ENCODE measurements at regions not wholly inside any gene's neighbourhood (a gene's known extent, or its start where the extent isn't known, plus 50 kb on each side); places are given as distances from the start of the nearest gene placed in this dataset.
"Not testable (repeated sequence)": the region's sequence is repeated elsewhere in the genome, so short reads cannot be mapped to it uniquely, and the experiment has no call there.

DNA sequence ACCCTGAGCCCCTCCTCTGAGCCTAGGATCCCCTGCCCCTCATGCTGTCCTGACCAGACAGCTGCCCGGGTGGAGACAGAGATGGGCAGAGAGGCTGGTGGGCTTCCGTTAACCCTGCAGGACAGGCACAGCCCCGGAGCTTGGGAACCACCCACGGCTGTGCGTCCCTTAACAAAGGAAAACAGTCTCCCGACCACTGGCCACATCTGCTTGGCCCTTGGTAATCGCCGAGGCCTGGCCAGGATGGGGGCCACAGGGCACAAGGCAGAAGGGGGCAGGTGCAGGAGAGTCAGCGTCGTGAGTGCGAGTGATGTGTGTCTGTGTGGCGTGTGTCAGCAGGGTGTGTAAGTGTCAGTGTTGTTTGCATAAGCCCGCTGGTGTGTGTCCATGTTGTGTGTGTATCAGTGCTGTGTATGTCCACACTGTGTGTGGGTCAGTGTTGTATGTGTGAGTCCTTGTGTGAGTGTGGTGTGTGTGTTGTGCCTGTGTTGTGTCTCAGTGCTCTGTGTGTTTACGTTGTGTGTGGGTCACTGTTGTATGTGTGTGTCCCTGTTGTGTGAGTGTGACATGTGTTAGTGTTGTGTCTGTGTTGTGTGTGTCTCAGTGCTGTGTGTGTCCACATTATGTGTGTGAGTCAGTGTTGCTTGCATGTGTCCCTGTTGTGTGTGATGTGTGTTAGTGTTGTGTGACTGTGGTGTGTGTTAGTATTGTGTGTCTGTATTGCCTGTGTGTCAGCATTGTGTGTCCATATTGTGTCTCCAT is 369.5 kb downstream of the BRD1 start:
- no peak overlapping the region for H3K27ac Mint-ChIP-seq
- H3K9me3 ChIP-seq (ENCODE audit: control insufficient read depth in 2 of 2, low read length in 2 of 2) = no peaks in the 10 kb centered on the region

DNA sequence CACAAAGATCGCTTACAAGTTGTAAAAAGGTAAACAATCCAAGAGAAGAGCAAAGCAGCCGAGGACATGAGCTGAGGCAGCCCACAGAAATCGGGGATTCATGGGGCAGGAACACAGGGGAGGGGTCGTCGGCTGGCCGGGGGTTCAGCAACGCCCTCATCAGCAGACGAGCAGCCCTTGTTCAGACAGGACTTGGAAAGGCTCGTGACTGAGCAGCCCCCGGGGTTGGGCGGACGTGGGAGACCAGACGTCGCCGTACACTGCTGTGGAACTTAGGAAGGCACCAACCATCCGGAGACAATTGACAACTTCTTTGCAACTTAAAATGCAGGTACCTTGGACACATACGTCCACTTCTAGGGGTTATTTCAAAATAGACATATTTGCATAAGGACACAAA is 370.5 kb downstream of the BRD1 start:
- no peaks in the 10 kb centered on the region for H3K27me3 ChIP-seq (ENCODE audit: control insufficient read depth, insufficient read depth, low read length)
- no peak overlapping the region for H3K27ac Mint-ChIP-seq
- no peak for DNase-seq
- no peak overlapping the region for H3K4me3 Mint-ChIP-seq
- no peaks in the 10 kb centered on the region for H3K36me3 Mint-ChIP-seq
- H3K9me3 ChIP-seq (ENCODE audit: control insufficient read depth in 2 of 2, low read length in 2 of 2) = no peaks in the 10 kb centered on the region
- H3K27me3 Mint-ChIP-seq = no peaks in the 10 kb centered on the region
- H3K4me1 Mint-ChIP-seq = peaks cover 0 to 3% (median 0%) of the 10 kb centered on the region in 4 donors
- H3K36me3 ChIP-seq (ENCODE audit: control insufficient read depth, insufficient read depth, low read length) = no peaks in the 10 kb centered on the region
- no peak for ATAC-seq (ENCODE audit: low read depth in 2 of 2)
- H3K4me3 ChIP-seq (ENCODE audit: low read depth, low read length) = no peak overlapping the region
- H3K27ac ChIP-seq (ENCODE audit: insufficient read depth, low read length, poor library complexity, severe bottlenecking) = no peak overlapping the region
- no peaks in the 10 kb centered on the region for H3K4me1 ChIP-seq (ENCODE audit: control insufficient read depth, insufficient read depth, low read length, poor library complexity, severe bottlenecking)
- no peaks in the 10 kb centered on the region for H3K9me3 Mint-ChIP-seq

More for the DNA sequence above, 369.5 kb downstream of the BRD1 start:
- no peak overlapping the region for H3K4me3 Mint-ChIP-seq
- no peaks in the 10 kb centered on the region for H3K9me3 Mint-ChIP-seq
- ATAC-seq (ENCODE audit: low read depth in 2 of 2) (no peak), DNase-seq (no peak)
- Histone ChIP-seq H3K4me3 (ENCODE audit: low read depth, low read length) (no peak overlapping the region), H3K27me3 (ENCODE audit: control insufficient read depth, insufficient read depth, low read length) (no peaks in the 10 kb centered on the region), H3K4me1 (ENCODE audit: control insufficient read depth, insufficient read depth, low read length, poor library complexity, severe bottlenecking) (no peaks in the 10 kb centered on the region), H3K27ac (ENCODE audit: insufficient read depth, low read length, poor library complexity, severe bottlenecking) (no peak overlapping the region), H3K36me3 (ENCODE audit: control insufficient read depth, insufficient read depth, low read length) (no peaks in the 10 kb centered on the region)
- H3K27me3 Mint-ChIP-seq = no peaks in the 10 kb centered on the region
- no peaks in the 10 kb centered on the region for H3K36me3 Mint-ChIP-seq
- H3K4me1 Mint-ChIP-seq = peaks cover 0 to 3% (median 0%) of the 10 kb centered on the region in 4 donors

DNA sequence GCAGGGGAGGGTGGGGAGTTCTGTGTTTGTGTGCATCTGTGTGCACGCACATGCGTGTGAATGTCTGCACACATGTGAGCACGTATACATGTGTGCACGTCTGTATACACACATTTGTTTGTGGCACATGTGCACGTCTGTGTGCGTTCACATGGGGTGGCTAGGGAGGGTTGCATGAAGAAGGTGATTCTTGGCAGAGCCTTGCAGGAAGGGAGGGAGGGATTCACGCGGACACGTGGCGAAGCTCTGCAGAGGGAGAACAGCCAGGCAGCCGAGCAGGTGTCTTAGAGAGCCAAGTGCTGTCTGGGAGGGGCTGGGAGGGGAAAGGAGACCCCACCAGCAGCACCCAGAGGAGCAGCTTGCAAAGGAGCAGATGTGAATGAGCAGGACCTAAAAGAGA is 372.1 kb downstream of the BRD1 start:
- H3K27ac Mint-ChIP-seq = no peak overlapping the region
- no peaks in the 10 kb centered on the region for H3K36me3 ChIP-seq (ENCODE audit: control insufficient read depth, insufficient read depth, low read length)
- ATAC-seq (ENCODE audit: low read depth in 2 of 2) = no peak

DNA sequence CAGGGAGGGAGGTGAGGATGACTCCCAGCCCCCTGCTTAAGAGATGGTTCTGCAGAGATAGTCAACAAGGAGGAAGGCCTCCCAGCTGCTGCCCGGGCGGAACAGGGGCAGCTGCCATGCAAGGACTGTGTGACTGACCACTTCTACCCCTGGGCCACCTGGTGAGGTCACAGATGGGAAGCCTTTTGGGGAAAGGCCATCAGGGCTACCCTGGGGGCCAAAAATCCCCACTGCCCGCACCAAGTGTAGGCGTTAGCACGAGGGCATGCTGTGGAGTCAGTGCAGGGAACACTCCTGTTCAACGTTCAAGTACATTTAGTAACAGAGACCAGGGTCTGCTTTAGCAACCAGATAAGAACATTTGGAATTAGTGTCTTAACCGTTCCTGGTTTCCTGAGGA is 372.9 kb downstream of the BRD1 start:
- no peaks in the 10 kb centered on the region for H3K9me3 ChIP-seq (ENCODE audit: control insufficient read depth in 2 of 2, low read length in 2 of 2)
- Mint-ChIP-seq H3K36me3 (no peaks in the 10 kb centered on the region), H3K4me1 (peaks cover 0 to 5% (median 0%) of the 10 kb centered on the region in 4 donors), H3K27ac (no peak overlapping the region), H3K4me3 (no peak overlapping the region), H3K27me3 (no peaks in the 10 kb centered on the region), H3K9me3 (no peaks in the 10 kb centered on the region)
- no peak overlapping the region for H3K4me3 ChIP-seq (ENCODE audit: low read depth, low read length)
- no peaks in the 10 kb centered on the region for H3K36me3 ChIP-seq (ENCODE audit: control insufficient read depth, insufficient read depth, low read length)
- no peak for DNase-seq
- H3K27ac ChIP-seq (ENCODE audit: insufficient read depth, low read length, poor library complexity, severe bottlenecking) = no peak overlapping the region
- H3K4me1 ChIP-seq (ENCODE audit: control insufficient read depth, insufficient read depth, low read length, poor library complexity, severe bottlenecking) = no peaks in the 10 kb centered on the region
- ATAC-seq (ENCODE audit: low read depth in 2 of 2) = no peak
- no peaks in the 10 kb centered on the region for H3K27me3 ChIP-seq (ENCODE audit: control insufficient read depth, insufficient read depth, low read length)

More for the DNA sequence above, 372.1 kb downstream of the BRD1 start:
- Mint-ChIP-seq H3K27me3 (no peaks in the 10 kb centered on the region), H3K4me3 (no peak overlapping the region), H3K4me1 (peaks cover 0 to 4% (median 0%) of the 10 kb centered on the region in 4 donors), H3K9me3 (no peaks in the 10 kb centered on the region), H3K36me3 (no peaks in the 10 kb centered on the region)
- Histone ChIP-seq H3K4me1 (ENCODE audit: control insufficient read depth, insufficient read depth, low read length, poor library complexity, severe bottlenecking) (no peaks in the 10 kb centered on the region), H3K27ac (ENCODE audit: insufficient read depth, low read length, poor library complexity, severe bottlenecking) (no peak overlapping the region), H3K27me3 (ENCODE audit: control insufficient read depth, insufficient read depth, low read length) (no peaks in the 10 kb centered on the region), H3K4me3 (ENCODE audit: low read depth, low read length) (no peak overlapping the region), H3K9me3 (ENCODE audit: control insufficient read depth in 2 of 2, low read length in 2 of 2) (no peaks in the 10 kb centered on the region)
- DNase-seq = no peak

DNA sequence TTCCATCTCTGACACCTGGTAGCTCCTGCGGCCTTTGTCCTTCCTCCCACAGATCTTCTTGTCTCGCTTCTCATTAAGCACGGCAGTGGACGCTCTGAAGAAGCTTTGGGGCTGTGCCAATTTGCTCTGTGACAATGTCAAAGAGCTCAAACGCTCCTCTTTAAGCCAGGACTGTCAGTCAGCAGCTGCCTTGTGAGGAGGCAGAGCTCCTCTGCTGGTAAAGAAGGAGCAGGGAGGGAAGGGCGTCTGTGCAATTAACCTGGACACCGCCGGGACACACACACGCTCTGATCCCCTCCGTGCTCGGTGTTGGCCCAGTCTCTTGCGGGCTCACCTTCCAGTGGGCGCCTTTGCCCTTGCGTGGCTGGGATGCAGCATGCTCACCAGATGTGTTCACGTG is 373.9 kb downstream of the BRD1 start:
- H3K4me1 Mint-ChIP-seq = peaks cover 0 to 8% (median 0%) of the 10 kb centered on the region in 4 donors
- H3K4me3 Mint-ChIP-seq = no peak overlapping the region
- no peaks in the 10 kb centered on the region for H3K27me3 ChIP-seq (ENCODE audit: control insufficient read depth, insufficient read depth, low read length)
- no peaks in the 10 kb centered on the region for H3K27me3 Mint-ChIP-seq
- H3K4me3 ChIP-seq (ENCODE audit: low read depth, low read length) = no peak overlapping the region
- H3K4me1 ChIP-seq (ENCODE audit: control insufficient read depth, insufficient read depth, low read length, poor library complexity, severe bottlenecking) = no peaks in the 10 kb centered on the region
- H3K9me3 ChIP-seq (ENCODE audit: control insufficient read depth in 2 of 2, low read length in 2 of 2) = no peaks in the 10 kb centered on the region
- no peaks in the 10 kb centered on the region for H3K36me3 ChIP-seq (ENCODE audit: control insufficient read depth, insufficient read depth, low read length)
- no peak overlapping the region for H3K27ac ChIP-seq (ENCODE audit: insufficient read depth, low read length, poor library complexity, severe bottlenecking)
- no peaks in the 10 kb centered on the region for H3K36me3 Mint-ChIP-seq
- ATAC-seq (ENCODE audit: low read depth in 2 of 2) (no peak), DNase-seq (no peak)
- H3K27ac Mint-ChIP-seq = no peak overlapping the region
- peaks cover 0 to 2% (median 0%) of the 10 kb centered on the region in 7 donors for H3K9me3 Mint-ChIP-seq

DNA sequence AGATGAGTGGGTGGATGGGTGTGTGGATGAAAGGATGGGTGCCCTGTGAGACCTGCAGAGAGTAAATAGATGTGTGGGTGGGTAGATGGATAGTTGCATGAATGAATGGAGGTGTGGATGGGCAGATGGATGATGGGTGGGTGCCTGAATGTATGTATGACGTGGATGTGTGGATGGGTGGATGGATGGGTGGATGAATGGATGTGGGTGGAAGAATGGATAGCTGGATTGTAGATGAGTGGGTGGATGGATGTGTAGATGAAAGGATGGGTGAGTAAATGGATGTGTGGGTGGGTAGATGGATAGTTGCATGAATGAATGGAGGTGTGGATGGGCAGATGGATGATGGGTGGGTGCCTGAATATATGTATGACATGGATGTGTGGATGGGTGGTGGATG is 374.7 kb downstream of the BRD1 start:
- not testable (repeated sequence) for DNase-seq; H3K36me3 ChIP-seq (ENCODE audit: control insufficient read depth, insufficient read depth, low read length); H3K27me3 Mint-ChIP-seq; H3K27me3 ChIP-seq (ENCODE audit: control insufficient read depth, insufficient read depth, low read length); H3K27ac ChIP-seq (ENCODE audit: insufficient read depth, low read length, poor library complexity, severe bottlenecking); H3K4me1 ChIP-seq (ENCODE audit: control insufficient read depth, insufficient read depth, low read length, poor library complexity, severe bottlenecking); H3K4me3 Mint-ChIP-seq; ATAC-seq (ENCODE audit: low read depth in 2 of 2); H3K4me1 Mint-ChIP-seq; H3K9me3 ChIP-seq (ENCODE audit: control insufficient read depth in 2 of 2, low read length in 2 of 2); H3K36me3 Mint-ChIP-seq; H3K9me3 Mint-ChIP-seq; H3K4me3 ChIP-seq (ENCODE audit: low read depth, low read length); H3K27ac Mint-ChIP-seq

DNA sequence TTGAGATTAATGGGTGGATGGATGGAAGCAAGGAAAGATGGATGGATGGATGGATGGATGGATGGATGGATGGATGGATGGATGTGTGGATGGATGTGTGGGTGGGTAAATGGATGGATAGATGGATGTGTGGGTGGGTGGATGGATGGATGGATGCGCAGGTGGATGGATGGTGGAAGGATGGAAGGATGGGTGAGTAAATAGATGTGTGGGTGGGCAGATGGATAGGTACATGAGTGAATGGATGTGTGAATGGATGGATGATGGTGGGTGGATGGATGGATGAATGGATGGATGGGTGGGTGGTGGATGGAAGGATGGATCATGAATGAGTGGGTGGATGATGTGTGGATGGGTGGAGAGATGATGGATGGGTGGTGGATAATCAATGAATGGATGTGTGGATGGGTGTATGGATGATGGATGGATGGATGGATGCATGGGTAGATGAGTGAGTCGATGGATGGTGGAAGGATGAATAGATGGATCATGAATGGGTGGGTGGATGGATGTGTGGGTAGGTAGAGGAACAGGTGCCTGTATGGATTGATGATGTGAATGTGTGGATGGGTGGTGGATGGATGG is 375.2 kb downstream of the BRD1 start:
- peaks cover 0 to 2% (median 0%) of the 10 kb centered on the region in 7 donors for H3K9me3 Mint-ChIP-seq
- DNase-seq = no peak
- peaks cover 0 to 6% (median 0%) of the 10 kb centered on the region in 4 donors for H3K4me1 Mint-ChIP-seq
- no peak for ATAC-seq (ENCODE audit: low read depth in 2 of 2)
- no peaks in the 10 kb centered on the region for H3K27me3 Mint-ChIP-seq
- no peaks in the 10 kb centered on the region for H3K36me3 Mint-ChIP-seq
- Histone ChIP-seq H3K4me3 (ENCODE audit: low read depth, low read length) (no peak overlapping the region), H3K36me3 (ENCODE audit: control insufficient read depth, insufficient read depth, low read length) (no peaks in the 10 kb centered on the region), H3K4me1 (ENCODE audit: control insufficient read depth, insufficient read depth, low read length, poor library complexity, severe bottlenecking) (no peaks in the 10 kb centered on the region), H3K27ac (ENCODE audit: insufficient read depth, low read length, poor library complexity, severe bottlenecking) (no peak overlapping the region), H3K27me3 (ENCODE audit: control insufficient read depth, insufficient read depth, low read length) (no peaks in the 10 kb centered on the region), H3K9me3 (ENCODE audit: control insufficient read depth in 2 of 2, low read length in 2 of 2) (no peaks in the 10 kb centered on the region)
- H3K4me3 Mint-ChIP-seq = no peak overlapping the region
- no peak overlapping the region for H3K27ac Mint-ChIP-seq
